Stimulated activated naive CD8-positive, alpha-beta T cell treated with anti-CD3 and anti-CD28 coated beads, Interleukin-15, Interleukin-2, amounts not matched to agents 100 U/mL and 50 U/mL, for 24 hours (primary cell): ENCODE measurements at regions not wholly inside any gene's neighbourhood (a gene's known extent, or its start where the extent isn't known, plus 50 kb on each side); places are given as distances from the start of the nearest gene placed in this dataset.
"Not testable (repeated sequence)": the region's sequence is repeated elsewhere in the genome, so short reads cannot be mapped to it uniquely, and the experiment has no call there.

Source experiments
- ATAC-seq: fragments of 150-1000 bp; cut with Tn5 transposase; one replicate; pipeline ENCODE4 v1.10.0; 2021
- DNase-seq: peaks from one replicate; pipeline ENCODE4 v3.0.0; 2021

GRCh38 chr2:149703281-149703680 is 115.7 kb upstream of the MMADHC start:
- DNase-seq (no peak), ATAC-seq (no peak)

- DNase-seq = no peak
Measured at GRCh38 chr2:149702571-149702970, 115.0 kb upstream of the MMADHC start.

GRCh38 chr2:149701241-149701640 is 113.7 kb upstream of the MMADHC start:
- ATAC-seq = no peak
- no peak for DNase-seq

More at GRCh38 chr2:149702571-149702970, 115.0 kb upstream of the MMADHC start:
- ATAC-seq = no peak

- ATAC-seq = no peak
- DNase-seq = no peak
Measured at GRCh38 chr2:149692961-149693396, 105.4 kb upstream of the MMADHC start.

GRCh38 chr2:149690825-149691224 is 103.2 kb upstream of the MMADHC start:
- ATAC-seq = no peak
- DNase-seq = no peak

- no peak for ATAC-seq
- DNase-seq = no peak
Measured at GRCh38 chr2:149687052-149687427, 99.5 kb upstream of the MMADHC start.

- ATAC-seq (no peak), DNase-seq (no peak)
Measured at GRCh38 chr2:149686136-149687051, 98.8 kb upstream of the MMADHC start.

- not testable (repeated sequence) for DNase-seq, ATAC-seq
Measured at GRCh38 chr2:149685401-149685800, 97.8 kb upstream of the MMADHC start.

- ATAC-seq (no peak), DNase-seq (no peak)
Measured at GRCh38 chr2:149679286-149679685, 91.7 kb upstream of the MMADHC start.

GRCh38 chr2:149677416-149677815 is 89.8 kb upstream of the MMADHC start:
- DNase-seq (no peak), ATAC-seq (no peak)

GRCh38 chr2:149670086-149670485 is 82.5 kb upstream of the MMADHC start:
- no peak for ATAC-seq
- DNase-seq = no peak

- DNase-seq = no peak
- no peak for ATAC-seq
Measured at GRCh38 chr2:149666809-149667320, 79.3 kb upstream of the MMADHC start.

- no peak for DNase-seq
- ATAC-seq = no peak
Measured at GRCh38 chr2:149664896-149665295, 77.3 kb upstream of the MMADHC start.

- DNase-seq (no peak), ATAC-seq (no peak)
Measured at GRCh38 chr2:149662556-149662955, 75.0 kb upstream of the MMADHC start.

GRCh38 chr2:149661844-149662243 is 74.3 kb upstream of the MMADHC start:
- DNase-seq (no peak), ATAC-seq (no peak)

- DNase-seq (no peak), ATAC-seq (no peak)
Measured at GRCh38 chr2:149658553-149658952, 71.0 kb upstream of the MMADHC start.

GRCh38 chr2:149657401-149658040 is 69.9 kb upstream of the MMADHC start:
- ATAC-seq (no peak), DNase-seq (no peak)

GRCh38 chr2:149656996-149657395 is 69.4 kb upstream of the MMADHC start:
- no peak for ATAC-seq
- DNase-seq = no peak

GRCh38 chr2:149653831-149654445 is 66.4 kb upstream of the MMADHC start:
- no peak for ATAC-seq
- no peak for DNase-seq

GRCh38 chr2:149652926-149653325 is 65.4 kb upstream of the MMADHC start:
- no peak for ATAC-seq

GRCh38 chr2:149652526-149652925 is 65.0 kb upstream of the MMADHC start:
- DNase-seq (no peak), ATAC-seq (no peak)

More at GRCh38 chr2:149652926-149653325, 65.4 kb upstream of the MMADHC start:
- DNase-seq = no peak

GRCh38 chr2:149651229-149651628 is 63.7 kb upstream of the MMADHC start:
- DNase-seq (no peak), ATAC-seq (no peak)

GRCh38 chr2:149650006-149650405 is 62.4 kb upstream of the MMADHC start:
- DNase-seq (no peak), ATAC-seq (no peak)
